ENCODE measurements at regions not wholly inside any gene's neighbourhood (a gene's known extent, or its start where the extent isn't known, plus 50 kb on each side); places are given as distances from the start of the nearest gene placed in this dataset.

GRCh38 chr2:153360239-153360638, 118.3 kb downstream of the RPRM start:
- Mint-ChIP-seq H3K4me1 (no peaks in the 10 kb centered on the region), H3K9me3 (ENCODE audit: insufficient read depth) (no peaks in the 10 kb centered on the region), H3K27ac (no peak overlapping the region), H3K4me3 (no peak overlapping the region), H3K27me3 (no peaks in the 10 kb centered on the region)
- Histone ChIP-seq H3K27ac (ENCODE audit: low read length in 2 of 2) (no peak overlapping the region), H3K4me2 (replicated peaks; ENCODE audit: low read depth, low read length, poor library complexity, severe bottlenecking) (no peak overlapping the region), H3K27me3 (replicated peaks in 1 of 4; ENCODE audit: control extremely low read depth in 1 of 4, control insufficient read depth in 3 of 4, insufficient read depth in 4 of 4, low read length in 3 of 4) (no peaks in the 10 kb centered on the region), H4K20me1 (ENCODE audit: control insufficient read depth, insufficient read depth, low read length, poor library complexity, severe bottlenecking) (no peaks in the 10 kb centered on the region), H3K9me3 (ENCODE audit: control extremely low read depth in 1 of 3, control insufficient read depth in 2 of 3, insufficient read depth in 1 of 3, low read length in 2 of 3) (peaks cover 0 to 9% (median 0%) of the 10 kb centered on the region in 3 donors), H2AFZ (ENCODE audit: insufficient read depth, low read depth, low read length, poor library complexity, severe bottlenecking) (no peak overlapping the region), H3K9ac (ENCODE audit: low read length) (no peak overlapping the region), H3K36me3 (replicated peaks in 1 of 2; ENCODE audit: control extremely low read depth in 1 of 2, control insufficient read depth in 1 of 2, extremely low read depth in 1 of 2, insufficient read depth in 2 of 2, low read length in 1 of 2) (no peaks in the 10 kb centered on the region), H3K4me1 (ENCODE audit: control insufficient read depth in 2 of 2, insufficient read depth in 2 of 2, low read length in 2 of 2) (no peaks in the 10 kb centered on the region), H3K4me3 (ENCODE audit: control extremely low read depth in 1 of 5, extremely low read depth in 1 of 5, insufficient read depth in 1 of 5, low read depth in 2 of 5, low read length in 4 of 5) (no peak overlapping the region), H3K79me2 (ENCODE audit: control insufficient read depth, insufficient read depth, low read length) (no peaks in the 10 kb centered on the region)
- CTCF ChIA-PET: no interaction called here
- DNase-seq (no peak), ATAC-seq (ENCODE audit: low read depth) (no peak)
- WGBS (ENCODE audit: insufficient coverage): 100% methylated on average over 3 of the region's 3 CpGs
- POLR2A ChIA-PET: no interaction called here
- intact Hi-C loops (cut with micrococcal nuclease): no loop called here
- TF ChIP-seq CTCF (IDR thresholded peaks at IDR 0.05): no peak
- TF ChIP-seq EZH2 (IDR thresholded peaks at IDR 0.05; ENCODE audit: borderline replicate concordance, insufficient read depth, low read depth, low read length, poor library complexity, severe bottlenecking): no peak

GRCh38 chr2:153354377-153354776, 124.2 kb downstream of the RPRM start:
- no peak for DNase-seq
- H3K27me3 Mint-ChIP-seq: no peaks in the 10 kb centered on the region
- POLR2A ChIA-PET: no interaction called here
- Histone ChIP-seq H3K27ac (ENCODE audit: low read length in 2 of 2) (no peak overlapping the region), H3K9me3 (ENCODE audit: control extremely low read depth in 1 of 3, control insufficient read depth in 2 of 3, insufficient read depth in 1 of 3, low read length in 2 of 3) (no peaks in the 10 kb centered on the region), H3K79me2 (ENCODE audit: control insufficient read depth, insufficient read depth, low read length) (no peaks in the 10 kb centered on the region), H3K4me3 (ENCODE audit: control extremely low read depth in 1 of 5, extremely low read depth in 1 of 5, insufficient read depth in 1 of 5, low read depth in 2 of 5, low read length in 4 of 5) (no peak overlapping the region), H4K20me1 (ENCODE audit: control insufficient read depth, insufficient read depth, low read length, poor library complexity, severe bottlenecking) (no peaks in the 10 kb centered on the region), H3K4me1 (ENCODE audit: control insufficient read depth in 2 of 2, insufficient read depth in 2 of 2, low read length in 2 of 2) (no peaks in the 10 kb centered on the region), H3K27me3 (replicated peaks in 1 of 4; ENCODE audit: control extremely low read depth in 1 of 4, control insufficient read depth in 3 of 4, insufficient read depth in 4 of 4, low read length in 3 of 4) (no peaks in the 10 kb centered on the region), H3K36me3 (replicated peaks in 1 of 2; ENCODE audit: control extremely low read depth in 1 of 2, control insufficient read depth in 1 of 2, extremely low read depth in 1 of 2, insufficient read depth in 2 of 2, low read length in 1 of 2) (no peaks in the 10 kb centered on the region), H3K9ac (ENCODE audit: low read length) (no peak overlapping the region), H2AFZ (ENCODE audit: insufficient read depth, low read depth, low read length, poor library complexity, severe bottlenecking) (no peak overlapping the region), H3K4me2 (replicated peaks; ENCODE audit: low read depth, low read length, poor library complexity, severe bottlenecking) (no peak overlapping the region)
- TF ChIP-seq EZH2 (IDR thresholded peaks at IDR 0.05; ENCODE audit: borderline replicate concordance, insufficient read depth, low read depth, low read length, poor library complexity, severe bottlenecking) (no peak), CTCF (IDR thresholded peaks at IDR 0.05) (no peak)
- no peak overlapping the region for H3K4me3 Mint-ChIP-seq
- peaks cover 2% of the 10 kb centered on the region for H3K9me3 Mint-ChIP-seq (ENCODE audit: insufficient read depth)
- CTCF ChIA-PET: no interaction called here
- no peak overlapping the region for H3K27ac Mint-ChIP-seq
- intact Hi-C loops (cut with micrococcal nuclease): no loop called here
- WGBS (ENCODE audit: insufficient coverage): no CpG with 5 or more reads among the region's 1 CpG
- no peaks in the 10 kb centered on the region for H3K4me1 Mint-ChIP-seq
- no peak for ATAC-seq (ENCODE audit: low read depth)
